Liver (tissue), 3 donors: ENCODE measurements at regions not wholly inside any gene's neighbourhood (a gene's known extent, or its start where the extent isn't known, plus 50 kb on each side); places are given as distances from the start of the nearest gene placed in this dataset.

Experiments
- EGR1 ChIP-seq, 2 donors: IDR thresholded peaks; 2 replicates each; pipeline ENCODE4 v1.6.1; 2016 to 2018; ENCODE audit warnings: antibody characterized with exemption in 2 of 2, low read depth in 2 of 2
- GABPA ChIP-seq, 2 donors: IDR thresholded peaks in 1 of 2; conservative IDR thresholded peaks in 1 of 2; 2 replicates each; pipeline ENCODE4 v1.6.1; 2016; ENCODE audit warnings: antibody characterized with exemption in 2 of 2, mild to moderate bottlenecking in 1 of 2, moderate library complexity in 1 of 2
- HNF4G ChIP-seq: IDR thresholded peaks from 2 replicates; pipeline ENCODE4 v1.6.1; 2016; ENCODE audit warnings: antibody characterized with exemption
- MAX ChIP-seq: IDR thresholded peaks from 2 replicates; pipeline ENCODE4 v1.6.1; 2016; ENCODE audit warnings: antibody characterized with exemption
- RAD21 ChIP-seq, 2 donors: IDR thresholded peaks; 2 replicates each; pipeline ENCODE4 v1.6.1; 2016; ENCODE audit warnings: antibody characterized with exemption in 2 of 2, mild to moderate bottlenecking in 2 of 2
- SP1 ChIP-seq: IDR thresholded peaks from 2 replicates; pipeline ENCODE4 v1.6.1; 2018; ENCODE audit warnings: antibody characterized with exemption, mild to moderate bottlenecking
- TAF1 ChIP-seq: conservative IDR thresholded peaks from 2 replicates; pipeline ENCODE4 v1.6.1; 2016; ENCODE audit warnings: antibody characterized with exemption, mild to moderate bottlenecking
- YY1 ChIP-seq: IDR thresholded peaks from 2 replicates; pipeline ENCODE4 v1.6.1; 2016; ENCODE audit warnings: antibody characterized with exemption, mild to moderate bottlenecking
- TF ChIP-seq, protein P1 (sequence below): fragments of 150-350 bp; IDR thresholded peaks from 2 replicates; pipeline ENCODE4 v1.5.1; 2017; ENCODE audit warnings: improper control_type of control experiment, low read depth, low read length; ENCODE audit not compliant: missing input control
- TF ChIP-seq, protein P2 (sequence below): IDR thresholded peaks from 2 replicates; pipeline ENCODE4 v1.6.1; 2016; ENCODE audit warnings: antibody characterized with exemption, mild to moderate bottlenecking
- donor health status: healthy.
- donor health status: healthy.

GRCh38 chr2:38495880-38496279, 106.8 kb downstream of the HNRNPLL start:
- TF ChIP-seq, protein P1, sequence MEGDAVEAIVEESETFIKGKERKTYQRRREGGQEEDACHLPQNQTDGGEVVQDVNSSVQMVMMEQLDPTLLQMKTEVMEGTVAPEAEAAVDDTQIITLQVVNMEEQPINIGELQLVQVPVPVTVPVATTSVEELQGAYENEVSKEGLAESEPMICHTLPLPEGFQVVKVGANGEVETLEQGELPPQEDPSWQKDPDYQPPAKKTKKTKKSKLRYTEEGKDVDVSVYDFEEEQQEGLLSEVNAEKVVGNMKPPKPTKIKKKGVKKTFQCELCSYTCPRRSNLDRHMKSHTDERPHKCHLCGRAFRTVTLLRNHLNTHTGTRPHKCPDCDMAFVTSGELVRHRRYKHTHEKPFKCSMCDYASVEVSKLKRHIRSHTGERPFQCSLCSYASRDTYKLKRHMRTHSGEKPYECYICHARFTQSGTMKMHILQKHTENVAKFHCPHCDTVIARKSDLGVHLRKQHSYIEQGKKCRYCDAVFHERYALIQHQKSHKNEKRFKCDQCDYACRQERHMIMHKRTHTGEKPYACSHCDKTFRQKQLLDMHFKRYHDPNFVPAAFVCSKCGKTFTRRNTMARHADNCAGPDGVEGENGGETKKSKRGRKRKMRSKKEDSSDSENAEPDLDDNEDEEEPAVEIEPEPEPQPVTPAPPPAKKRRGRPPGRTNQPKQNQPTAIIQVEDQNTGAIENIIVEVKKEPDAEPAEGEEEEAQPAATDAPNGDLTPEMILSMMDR: no peak
- TF ChIP-seq, protein P2, sequence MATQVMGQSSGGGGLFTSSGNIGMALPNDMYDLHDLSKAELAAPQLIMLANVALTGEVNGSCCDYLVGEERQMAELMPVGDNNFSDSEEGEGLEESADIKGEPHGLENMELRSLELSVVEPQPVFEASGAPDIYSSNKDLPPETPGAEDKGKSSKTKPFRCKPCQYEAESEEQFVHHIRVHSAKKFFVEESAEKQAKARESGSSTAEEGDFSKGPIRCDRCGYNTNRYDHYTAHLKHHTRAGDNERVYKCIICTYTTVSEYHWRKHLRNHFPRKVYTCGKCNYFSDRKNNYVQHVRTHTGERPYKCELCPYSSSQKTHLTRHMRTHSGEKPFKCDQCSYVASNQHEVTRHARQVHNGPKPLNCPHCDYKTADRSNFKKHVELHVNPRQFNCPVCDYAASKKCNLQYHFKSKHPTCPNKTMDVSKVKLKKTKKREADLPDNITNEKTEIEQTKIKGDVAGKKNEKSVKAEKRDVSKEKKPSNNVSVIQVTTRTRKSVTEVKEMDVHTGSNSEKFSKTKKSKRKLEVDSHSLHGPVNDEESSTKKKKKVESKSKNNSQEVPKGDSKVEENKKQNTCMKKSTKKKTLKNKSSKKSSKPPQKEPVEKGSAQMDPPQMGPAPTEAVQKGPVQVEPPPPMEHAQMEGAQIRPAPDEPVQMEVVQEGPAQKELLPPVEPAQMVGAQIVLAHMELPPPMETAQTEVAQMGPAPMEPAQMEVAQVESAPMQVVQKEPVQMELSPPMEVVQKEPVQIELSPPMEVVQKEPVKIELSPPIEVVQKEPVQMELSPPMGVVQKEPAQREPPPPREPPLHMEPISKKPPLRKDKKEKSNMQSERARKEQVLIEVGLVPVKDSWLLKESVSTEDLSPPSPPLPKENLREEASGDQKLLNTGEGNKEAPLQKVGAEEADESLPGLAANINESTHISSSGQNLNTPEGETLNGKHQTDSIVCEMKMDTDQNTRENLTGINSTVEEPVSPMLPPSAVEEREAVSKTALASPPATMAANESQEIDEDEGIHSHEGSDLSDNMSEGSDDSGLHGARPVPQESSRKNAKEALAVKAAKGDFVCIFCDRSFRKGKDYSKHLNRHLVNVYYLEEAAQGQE: no peak
- TF ChIP-seq HNF4G (no peak), RAD21 (IDR thresholded peaks at IDR 0.05) (no peak), GABPA (IDR thresholded peaks at IDR 0.05 in 1 of 2, conservative IDR thresholded peaks at IDR 0.05 in 1 of 2) (no peak), SP1 (no peak), YY1 (no peak), MAX (no peak), TAF1 (no peak), EGR1 (IDR thresholded peaks at IDR 0.05; ENCODE audit: low read depth in 2 of 2) (no peak)
